Kasumi-1 (cell line): ENCODE measurements at regions not wholly inside any gene's neighbourhood (a gene's known extent, or its start where the extent isn't known, plus 50 kb on each side); places are given as distances from the start of the nearest gene placed in this dataset.
"Not testable (repeated sequence)": the region's sequence is repeated elsewhere in the genome, so short reads cannot be mapped to it uniquely, and the experiment has no call there.

ENCODE experiments used
- DNase-seq, 2 experiments: peaks; one replicate each; lab custom pipeline; 2025; lab: John Stamatoyannopoulos, UW

DNA sequence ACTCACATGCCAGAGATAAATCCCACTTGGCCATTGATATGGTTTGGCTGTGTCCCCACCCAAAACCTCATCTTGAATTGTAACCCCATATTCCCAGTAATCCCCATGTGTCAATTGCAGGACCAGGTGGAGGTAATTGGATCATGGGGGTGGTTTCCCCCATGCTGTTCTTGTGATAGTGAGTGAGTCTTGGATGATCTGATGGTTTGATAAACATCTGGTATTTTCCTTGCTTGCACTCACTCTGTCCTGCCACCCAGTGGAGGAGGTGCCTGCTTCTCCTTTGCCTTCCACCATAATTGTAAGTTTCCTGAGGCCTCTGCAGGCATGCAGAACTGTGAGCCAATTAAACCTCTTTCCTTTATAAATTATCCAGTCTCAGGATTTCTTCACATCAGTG lies 50.4 kb upstream of the B3GAT2 start:
- DNase-seq: not testable (repeated sequence)

DNA sequence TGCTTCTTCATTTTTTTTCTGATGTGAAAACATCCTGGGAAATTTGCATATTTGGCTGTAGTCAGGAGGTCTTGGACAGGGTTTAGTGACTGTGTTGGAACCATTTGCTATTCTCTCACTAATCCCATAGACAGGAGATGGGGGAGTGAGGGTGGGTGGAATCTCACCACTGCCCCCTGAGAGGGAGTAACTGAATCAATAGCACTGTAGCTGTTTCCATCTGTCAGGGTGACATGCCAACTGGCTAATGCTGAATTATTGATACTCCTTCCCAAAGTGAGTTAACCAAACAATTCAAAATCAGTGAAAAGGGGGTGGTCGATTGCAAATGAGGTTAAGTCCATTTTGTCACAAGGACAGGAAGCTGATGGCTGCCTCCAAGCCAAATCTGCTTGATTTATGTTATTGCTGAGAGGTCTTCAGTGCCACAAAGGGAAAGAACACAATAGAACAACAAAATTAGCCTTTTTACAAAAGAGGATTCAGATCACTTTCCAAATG lies 55.1 kb upstream of the B3GAT2 start:
- no peak for DNase-seq

- peak; percentile 76 to 80 for DNase-seq
These were observed 56.1 kb upstream of the B3GAT2 start for GRCh38 chr6:71012866-71013469.

DNA sequence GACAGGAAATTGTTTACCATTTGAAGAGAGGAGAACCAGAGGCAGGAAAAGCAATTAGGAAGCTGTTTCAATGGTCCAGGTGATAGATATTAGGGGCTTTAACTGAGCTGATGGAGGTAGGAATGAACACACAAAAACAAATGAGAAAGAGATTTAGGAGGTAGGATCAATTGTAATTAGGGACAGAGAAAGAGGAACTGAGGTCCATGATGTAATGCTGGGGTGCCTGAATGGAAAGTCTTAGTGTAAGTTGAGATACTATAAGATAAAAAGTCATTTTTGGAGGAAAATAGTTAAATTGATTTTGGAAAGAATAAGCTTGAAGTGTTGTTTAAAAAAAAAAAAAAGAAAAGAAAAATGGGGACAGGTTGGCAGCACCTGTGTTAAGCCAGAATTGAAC lies 58.5 kb upstream of the B3GAT2 start:
- no peak for DNase-seq

- no peak for DNase-seq
These were observed 71.5 kb upstream of the B3GAT2 start for GRCh38 chr6:71028236-71028876.

GRCh38 chr6:71028877-71029252 lies 72.0 kb upstream of the B3GAT2 start:
- DNase-seq: no peak

DNA sequence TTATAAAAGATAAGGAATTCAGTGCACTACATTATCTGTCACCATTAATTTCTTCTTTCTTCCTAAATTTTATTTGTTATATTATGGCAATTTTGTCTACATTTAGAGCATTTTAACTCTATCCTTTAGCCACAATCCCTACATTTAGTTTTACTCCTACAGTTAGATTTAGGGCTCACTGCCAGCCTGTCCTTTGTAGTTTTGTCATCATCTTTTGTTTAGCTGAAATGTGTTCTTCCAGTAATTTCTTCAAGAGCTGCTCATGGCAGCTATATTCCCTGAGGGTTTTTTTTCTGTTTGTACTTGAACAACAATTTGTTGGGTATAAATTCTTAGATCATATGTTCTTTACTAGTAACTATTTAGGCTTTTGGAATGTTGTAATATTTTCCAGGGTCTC lies 72.7 kb upstream of the B3GAT2 start:
- no peak for DNase-seq

GRCh38 chr6:71031912-71032311 lies 75.1 kb upstream of the B3GAT2 start:
- no peak for DNase-seq

- DNase-seq: no peak
These were observed 76.3 kb upstream of the B3GAT2 start for GRCh38 chr6:71033171-71033570.

DNA sequence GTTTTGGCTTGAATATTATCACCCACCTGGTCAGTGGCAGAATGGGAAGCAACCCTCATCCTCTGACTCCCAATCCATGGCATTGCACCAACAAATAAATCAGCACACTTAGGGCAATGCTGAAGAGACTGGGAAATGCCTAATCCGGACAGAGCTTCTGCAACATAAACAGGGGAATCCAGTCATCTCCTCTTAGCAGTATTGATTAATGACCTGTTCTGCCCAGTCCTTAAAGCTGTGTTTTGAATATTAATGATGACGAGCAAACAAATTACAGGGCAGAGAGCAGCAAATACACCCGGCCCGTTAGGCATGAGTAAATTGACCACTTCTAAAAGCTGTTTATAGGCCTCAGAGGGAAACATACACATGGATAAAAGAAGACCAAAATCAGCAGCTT lies 77.0 kb upstream of the B3GAT2 start:
- DNase-seq: no peak

- DNase-seq: no peak
These were observed 77.9 kb upstream of the B3GAT2 start for GRCh38 chr6:71034563-71035345.

GRCh38 chr6:71035871-71036270 lies 79.0 kb upstream of the B3GAT2 start:
- no peak for DNase-seq

DNA sequence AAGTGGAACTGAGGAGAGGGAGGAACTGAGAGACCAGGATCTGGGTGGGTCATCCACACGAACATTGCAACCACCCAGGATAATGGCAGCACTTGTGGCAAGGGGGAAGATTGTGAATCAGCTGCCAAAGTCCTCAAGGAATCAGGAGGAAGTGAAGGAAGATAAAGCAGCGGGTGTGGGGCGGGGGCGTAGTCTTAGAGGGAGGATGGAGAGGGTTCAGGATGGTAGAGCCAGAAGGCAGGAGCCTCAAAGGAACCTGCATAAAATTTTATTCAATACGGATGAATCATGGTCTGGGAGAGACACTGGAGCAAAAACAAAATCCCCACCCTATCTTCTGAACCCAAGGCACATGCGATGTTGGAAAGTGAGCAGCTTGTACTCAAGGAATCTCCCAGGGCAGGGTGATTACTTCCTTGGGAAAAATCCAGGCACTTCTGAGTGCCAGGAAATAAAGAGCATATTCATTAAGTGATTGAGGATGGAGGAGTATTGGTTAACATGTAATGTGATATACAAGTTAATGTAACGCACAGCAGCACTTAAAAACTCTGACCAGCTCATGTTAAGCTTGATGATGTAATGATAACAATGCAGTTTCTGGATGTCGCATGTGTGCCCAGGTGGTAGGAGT lies 82.0 kb upstream of the B3GAT2 start:
- DNase-seq: peak; percentile 37 to 56

DNA sequence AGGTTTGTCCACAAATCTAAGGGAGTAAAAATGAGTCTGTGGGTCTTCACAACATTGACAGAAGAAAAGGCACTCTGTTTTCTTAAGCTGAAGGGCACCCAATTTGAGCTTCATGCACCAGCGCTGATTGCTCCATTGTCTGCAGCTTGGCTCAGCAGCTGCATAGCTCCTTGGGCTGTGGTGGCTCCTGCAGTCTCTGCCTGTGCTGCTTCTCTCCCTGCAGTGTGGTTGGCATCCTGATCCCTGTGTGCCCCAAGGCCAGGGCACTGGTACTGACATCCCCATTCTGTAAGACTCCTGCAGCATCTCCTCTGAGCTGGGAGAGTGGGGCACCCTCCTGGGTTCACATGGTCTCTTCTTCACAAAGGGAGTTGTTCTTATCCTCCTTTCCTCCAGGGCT lies 83.2 kb upstream of the B3GAT2 start:
- DNase-seq: no peak

DNA sequence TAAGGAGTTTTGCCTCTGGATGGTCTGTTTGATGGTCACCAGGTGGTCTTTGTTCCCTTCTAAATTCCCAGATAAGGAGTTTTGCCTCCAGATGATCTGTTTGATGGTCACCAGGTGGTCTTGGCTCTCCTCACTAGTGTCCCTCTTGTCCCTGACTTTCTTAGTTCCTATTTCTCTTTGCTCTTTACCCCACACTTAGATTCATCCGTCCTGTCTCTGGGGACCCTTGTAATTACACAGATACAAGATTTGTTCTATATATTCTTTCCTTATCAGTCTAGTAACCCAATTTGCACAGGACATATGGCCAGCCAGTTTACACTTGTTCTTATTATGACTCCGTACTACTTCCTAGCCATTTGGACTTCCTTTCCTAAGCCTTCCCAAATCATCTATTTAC lies 84.0 kb upstream of the B3GAT2 start:
- DNase-seq: no peak

GRCh38 chr6:71043902-71044301 lies 87.0 kb upstream of the B3GAT2 start:
- DNase-seq: peak; percentile 88 to 90

- DNase-seq: no peak
These were observed 87.9 kb upstream of the B3GAT2 start for GRCh38 chr6:71044753-71045152.

DNA sequence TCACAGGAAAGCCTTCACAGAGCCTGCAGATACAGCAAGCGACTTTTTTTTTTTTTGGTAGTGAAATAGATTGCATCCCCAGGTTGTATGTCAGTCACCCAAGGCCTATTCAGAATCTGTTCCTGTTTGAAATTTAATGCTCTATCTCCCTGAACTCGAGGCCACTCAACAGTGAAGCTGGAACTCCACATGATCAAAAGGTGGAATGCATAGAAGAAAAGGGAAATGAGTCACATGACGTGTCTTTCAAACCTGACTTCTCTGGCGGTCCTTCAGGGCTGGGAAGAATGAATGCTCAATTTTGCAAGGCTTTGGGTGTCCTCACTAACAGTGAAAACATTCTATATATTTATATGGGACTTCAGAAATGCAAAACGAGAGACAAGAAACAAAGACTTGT lies 88.4 kb upstream of the B3GAT2 start:
- no peak for DNase-seq

DNA sequence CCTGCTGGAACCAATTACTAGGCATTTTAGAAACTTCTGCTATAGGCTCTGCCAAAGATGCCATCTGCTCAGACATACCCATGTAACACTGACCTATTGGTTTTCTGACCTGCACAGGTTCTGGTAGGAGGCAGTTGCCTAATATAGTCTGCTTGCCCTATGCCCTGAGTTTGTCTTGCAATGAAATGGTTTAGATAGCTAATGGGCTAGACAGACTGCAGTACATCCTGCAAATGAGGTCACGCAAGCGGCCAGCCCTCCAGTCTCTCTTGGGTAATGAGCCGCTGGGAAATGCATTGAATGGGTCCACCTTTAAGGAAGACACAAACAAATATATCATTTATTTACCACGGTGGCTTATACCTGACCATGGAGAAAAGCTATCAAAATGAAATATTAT lies 90.6 kb upstream of the B3GAT2 start:
- no peak for DNase-seq

- no peak for DNase-seq
These were observed 91.7 kb upstream of the B3GAT2 start for GRCh38 chr6:71048320-71049164.

- no peak for DNase-seq
These were observed 92.4 kb upstream of the B3GAT2 start for GRCh38 chr6:71049198-71049770.
